ENCODE measurements at regions not wholly inside any gene's neighbourhood (a gene's known extent, or its start where the extent isn't known, plus 50 kb on each side); places are given as distances from the start of the nearest gene placed in this dataset.

GRCh38 chr2:180723712-180724111, 256.7 kb upstream of the UBE2E3 start:
- no peak for TF ChIP-seq POLR2A (IDR thresholded peaks at IDR 0.05)
- no peak for TF ChIP-seq CTCF (IDR thresholded peaks at IDR 0.05)
